ENCODE measurements at regions not wholly inside any gene's neighbourhood (a gene's known extent, or its start where the extent isn't known, plus 50 kb on each side); places are given as distances from the start of the nearest gene placed in this dataset.
"Not testable (repeated sequence)": the region's sequence is repeated elsewhere in the genome, so short reads cannot be mapped to it uniquely, and the experiment has no call there.

GRCh38 chrX:77017093-77017492 lies 430.1 kb upstream of the FGF16 start (continued):
- TF ChIP-seq USF2 (CRISPR knock-in tag; IDR thresholded peaks at IDR 0.05) (no peak), ESRRA (CRISPR knock-in tag; IDR thresholded peaks at IDR 0.05; ENCODE audit: borderline replicate concordance) (no peak), ZNF532 (CRISPR knock-in tag; IDR thresholded peaks at IDR 0.05; ENCODE audit: borderline replicate concordance) (no peak), ATF1 (CRISPR knock-in tag; IDR thresholded peaks at IDR 0.05) (no peak), AFF4 (CRISPR knock-in tag; IDR thresholded peaks at IDR 0.05; ENCODE audit: borderline replicate concordance) (no peak), HMGXB4 (CRISPR knock-in tag; IDR thresholded peaks at IDR 0.05) (no peak)

GRCh38 chrX:77046180-77046810 lies 400.9 kb upstream of the FGF16 start:
- POLR2A ChIA-PET = interaction anchor here (1.5 kb wide), 1 partner anchor 59 kb away, joined by 3 read pairs; no protein-coding TSS in a partner anchor
- ATAC-seq; H3K36me3 Mint-ChIP-seq; H3K9me3 Mint-ChIP-seq; CTCF ChIA-PET; H3K27me3 Mint-ChIP-seq (ENCODE audit: low read depth): not testable (repeated sequence)
- peaks cover 39% of the 10 kb centered on the region for H3K4me1 Mint-ChIP-seq
- H3K4me3 Mint-ChIP-seq = peak overlapping the region; percentile 75
- DNase-seq (ENCODE audit: low spot score) = peak; percentile 65
- H3K27ac Mint-ChIP-seq = peak overlapping the region; percentile 81

- DNase-seq (ENCODE audit: low spot score) (no peak), ATAC-seq (no peak)
- Mint-ChIP-seq H3K4me3 (no peak overlapping the region), H3K27me3 (ENCODE audit: low read depth) (no peaks in the 10 kb centered on the region), H3K9me3 (peaks cover 6% of the 10 kb centered on the region; the same call in 1 of the 2 replicates), H3K4me1 (no peaks in the 10 kb centered on the region), H3K36me3 (no peaks in the 10 kb centered on the region), H3K27ac (no peak overlapping the region)
- CTCF ChIA-PET = no interaction called here
- TF ChIP-seq ATF3 (CRISPR knock-in tag; conservative IDR thresholded peaks at IDR 0.05) = no peak
- TF ChIP-seq RORB (CRISPR knock-in tag; IDR thresholded peaks at IDR 0.05) = no peak
- POLR2A ChIA-PET = no interaction called here
These were observed 386.6 kb upstream of the FGF16 start for GRCh38 chrX:77060572-77060971.

Data from WTC11 (cell line).